WI38 (cell line): ENCODE measurements at regions not wholly inside any gene's neighbourhood (a gene's known extent, or its start where the extent isn't known, plus 50 kb on each side); places are given as distances from the start of the nearest gene placed in this dataset.

ENCODE experiments used
- H3K4me3 ChIP-seq: 2 replicates; pipeline ENCODE4 v1.5.1; 2011; ENCODE audit warnings: low read depth, mild to moderate bottlenecking, control low read depth, low read length
- CTCF ChIP-seq: IDR thresholded peaks from 2 replicates; pipeline ENCODE4 v1.5.1; 2012; ENCODE audit warnings: low read depth, mild to moderate bottlenecking, control low read depth, low read length

GRCh38 chr13:64534302-64534701, 2695.8 kb downstream of the PCDH9 start:
- no peak for TF ChIP-seq CTCF

GRCh38 chr13:64531400-64531799, 2698.7 kb downstream of the PCDH9 start:
- no peak for TF ChIP-seq CTCF

More at GRCh38 chr13:64534302-64534701, 2695.8 kb downstream of the PCDH9 start:
- H3K4me3 ChIP-seq, result no peak overlapping the region

GRCh38 chr13:64529874-64530485, 2700.2 kb downstream of the PCDH9 start:
- H3K4me3 ChIP-seq, result no peak overlapping the region
- peak; percentile 33; the same call in 1 of the 2 replicates for TF ChIP-seq CTCF

More at GRCh38 chr13:64531400-64531799, 2698.7 kb downstream of the PCDH9 start:
- no peak overlapping the region for H3K4me3 ChIP-seq

GRCh38 chr13:64528838-64529237, 2701.3 kb downstream of the PCDH9 start:
- TF ChIP-seq CTCF, result no peak
- H3K4me3 ChIP-seq, result no peak overlapping the region

GRCh38 chr13:64527561-64527960, 2702.6 kb downstream of the PCDH9 start:
- no peak for TF ChIP-seq CTCF
- no peak overlapping the region for H3K4me3 ChIP-seq

- H3K4me3 ChIP-seq, result no peak overlapping the region
- TF ChIP-seq CTCF, result no peak
These were observed 2704.4 kb downstream of the PCDH9 start for GRCh38 chr13:64525687-64526086.

GRCh38 chr13:64510747-64511146, 2719.4 kb downstream of the PCDH9 start:
- TF ChIP-seq CTCF, result no peak
- H3K4me3 ChIP-seq, result no peak overlapping the region
